ENCODE measurements at regions not wholly inside any gene's neighbourhood (a gene's known extent, or its start where the extent isn't known, plus 50 kb on each side); places are given as distances from the start of the nearest gene placed in this dataset.

GRCh38 chr22:44557064-44557748 is 59.2 kb upstream of the RTL6 start:
- Histone ChIP-seq H3K9ac (ENCODE audit: low read depth, low read length) (no peak overlapping the region), H2AK9ac (replicated peaks; ENCODE audit: low read depth, low read length, poor library complexity) (no peak overlapping the region), H3K4me2 (ENCODE audit: low read depth, low read length) (no peak overlapping the region), H3K4me1 (ENCODE audit: control insufficient read depth, insufficient read depth, low read length) (peaks cover 2% of the 10 kb centered on the region; the same call in 1 of the 2 replicates), H4K5ac (ENCODE audit: low read depth, low read length) (no peak overlapping the region), H2AK5ac (ENCODE audit: low read depth, low read length) (no peak overlapping the region), H2BK5ac (ENCODE audit: low read depth, low read length, poor library complexity, severe bottlenecking) (no peak overlapping the region), H2BK15ac (ENCODE audit: low read depth, low read length) (no peak overlapping the region), H4K8ac (ENCODE audit: low read depth in 2 of 2, low read length in 2 of 2) (no peak overlapping the region), H4K91ac (ENCODE audit: insufficient read depth, low read depth, low read length) (peak overlapping the region; percentile 43; the same call in 1 of the 2 replicates), H3K36me3 (ENCODE audit: control insufficient read depth, insufficient read depth, low read length) (no peaks in the 10 kb centered on the region), H3K56ac (ENCODE audit: extremely low read depth, insufficient read depth, low read length) (no peak overlapping the region), H3K27ac (ENCODE audit: insufficient read depth, low read length) (no peak overlapping the region), H3K23ac (ENCODE audit: low read depth, low read length) (no peak overlapping the region), H3K9me1 (ENCODE audit: insufficient read depth, low read length) (peaks cover 2% of the 10 kb centered on the region; the same call in 1 of the 2 replicates), H3K14ac (replicated peaks; ENCODE audit: low read depth, low read length) (no peak overlapping the region), H3K27me3 (ENCODE audit: control insufficient read depth, insufficient read depth, low read length) (no peaks in the 10 kb centered on the region), H3K18ac (ENCODE audit: low read depth, low read length) (no peak overlapping the region), H2BK120ac (ENCODE audit: low read depth, low read length) (0 out of 2 replicates have a peak overlapping the region, but pooled peaks have one; percentile 37), H3K9me3 (ENCODE audit: control insufficient read depth, insufficient read depth, low read length) (no peaks in the 10 kb centered on the region), H3K79me1 (ENCODE audit: low read depth in 1 of 2, low read length in 2 of 2) (no peaks in the 10 kb centered on the region), H3K4me3 (ENCODE audit: insufficient read depth, low read depth, low read length) (no peak overlapping the region), H3K4ac (ENCODE audit: low read depth, low read length) (0 out of 2 replicates have a peak overlapping the region, but pooled peaks have one; percentile 19), H2AFZ (replicated peaks; ENCODE audit: low read length, poor library complexity) (no peak overlapping the region), H4K20me1 (ENCODE audit: insufficient read depth, low read length) (no peaks in the 10 kb centered on the region), H2BK20ac (ENCODE audit: low read depth, low read length) (no peak overlapping the region)
- no peak for TF ChIP-seq CTCF (conservative IDR thresholded peaks at IDR 0.05; ENCODE audit: low read depth, low read length)
- TF ChIP-seq, protein P1, sequence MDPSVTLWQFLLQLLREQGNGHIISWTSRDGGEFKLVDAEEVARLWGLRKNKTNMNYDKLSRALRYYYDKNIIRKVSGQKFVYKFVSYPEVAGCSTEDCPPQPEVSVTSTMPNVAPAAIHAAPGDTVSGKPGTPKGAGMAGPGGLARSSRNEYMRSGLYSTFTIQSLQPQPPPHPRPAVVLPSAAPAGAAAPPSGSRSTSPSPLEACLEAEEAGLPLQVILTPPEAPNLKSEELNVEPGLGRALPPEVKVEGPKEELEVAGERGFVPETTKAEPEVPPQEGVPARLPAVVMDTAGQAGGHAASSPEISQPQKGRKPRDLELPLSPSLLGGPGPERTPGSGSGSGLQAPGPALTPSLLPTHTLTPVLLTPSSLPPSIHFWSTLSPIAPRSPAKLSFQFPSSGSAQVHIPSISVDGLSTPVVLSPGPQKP (IDR thresholded peaks at IDR 0.05; ENCODE audit: borderline replicate concordance, low read depth, low read length) = no peak
- intact Hi-C loops (cut with micrococcal nuclease) = loop anchor here (10.0 kb wide), 2 partner anchors 62 to 112 kb away; partner anchors contain the start of gene RTL6
- ChIA-PET CTCF (no interaction called here), POLR2A (ENCODE audit: unreplicated experiment) (interaction anchor here (0.7 kb wide), 1 partner anchor 473 kb away, joined by 3 read pairs; no protein-coding TSS in a partner anchor)
- ATAC-seq (ENCODE audit: low read depth) (no peak), DNase-seq (no peak)
- BruUV-seq (replicated peaks) = no TSS peak
- in situ Hi-C loops (cut with MboI; ENCODE audit: low sequenced_read_pairs) = no loop called here
- dilution Hi-C loops (cut with HindIII; ENCODE audit: low sequenced_read_pairs, unreplicated experiment) = no loop called here
- no CpG with 5 or more reads among the region's 8 CpGs for WGBS, 2 experiments (ENCODE audit: extremely low coverage in 2 of 2, insufficient read length in 1 of 2)
